Neural progenitor cell (in vitro differentiated cells): ENCODE measurements at regions not wholly inside any gene's neighbourhood (a gene's known extent, or its start where the extent isn't known, plus 50 kb on each side); places are given as distances from the start of the nearest gene placed in this dataset.

ENCODE experiments used
- CTCF ChIP-seq: fragments of 200-600 bp; sonication (generic); IDR thresholded peaks from 2 replicates; pipeline ENCODE4 v1.5.1; 2017; ENCODE audit warnings: antibody characterized with exemption, mild to moderate bottlenecking
- EZH2 ChIP-seq: fragments of 200-600 bp; sonication (generic); IDR thresholded peaks from 2 replicates; pipeline ENCODE4 v1.6.1; 2017; ENCODE audit warnings: antibody characterized with exemption, mild to moderate bottlenecking, moderate library complexity

- TF ChIP-seq CTCF (no peak), EZH2 (no peak)
Observed at GRCh38 chr12:59484575-59484974, 111.3 kb upstream of the SLC16A7 start.
